Smooth muscle cell (in vitro differentiated cells): ENCODE measurements at regions not wholly inside any gene's neighbourhood (a gene's known extent, or its start where the extent isn't known, plus 50 kb on each side); places are given as distances from the start of the nearest gene placed in this dataset.

ENCODE experiments used
- DNase-seq: peaks from one replicate; lab custom pipeline; 2025; ENCODE audit not compliant: unreplicated experiment; lab: John Stamatoyannopoulos, UW
- H2AFZ ChIP-seq: fragments of 200-600 bp; sonication (generic); 2 replicates; pipeline ENCODE4 v1.6.0; 2016; ENCODE audit warnings: antibody characterized with exemption, low read depth, mild to moderate bottlenecking
- H3F3A ChIP-seq: fragments of 200-600 bp; sonication (generic); 2 replicates; pipeline ENCODE4 v1.6.0; 2017; ENCODE audit warnings: antibody characterized with exemption, low read depth
- H3K27ac ChIP-seq: fragments of 200-600 bp; sonication (generic); 2 replicates; pipeline ENCODE4 v1.5.1; 2016; ENCODE audit warnings: low read depth, mild to moderate bottlenecking
- H3K27me3 ChIP-seq: fragments of 200-600 bp; sonication (generic); 2 replicates; pipeline ENCODE4 v1.6.1; 2016; ENCODE audit warnings: low read depth, mild to moderate bottlenecking
- H3K36me3 ChIP-seq: fragments of 200-600 bp; sonication (generic); 2 replicates; pipeline ENCODE4 v1.5.1; 2016; ENCODE audit warnings: low read depth
- H3K4me1 ChIP-seq: fragments of 200-600 bp; sonication (generic); 2 replicates; pipeline ENCODE4 v1.5.1; 2016; ENCODE audit warnings: low read depth
- H3K4me2 ChIP-seq: fragments of 200-600 bp; sonication (generic); 2 replicates; pipeline ENCODE4 v1.6.0; 2016; ENCODE audit warnings: mild to moderate bottlenecking
- H3K4me3 ChIP-seq: fragments of 200-600 bp; sonication (generic); 2 replicates; pipeline ENCODE4 v1.5.1; 2016; ENCODE audit warnings: mild to moderate bottlenecking
- H3K79me2 ChIP-seq: fragments of 200-600 bp; sonication (generic); 2 replicates; pipeline ENCODE4 v1.6.0; 2016; ENCODE audit warnings: low read depth, mild to moderate bottlenecking
- H3K9ac ChIP-seq: fragments of 200-600 bp; sonication (generic); 2 replicates; pipeline ENCODE4 v1.6.0; 2016; ENCODE audit warnings: low read depth
- H3K9me3 ChIP-seq: fragments of 200-600 bp; sonication (generic); replicated peaks from 2 replicates; pipeline ENCODE4 v1.5.1; 2016; ENCODE audit warnings: low read depth
- H4K20me1 ChIP-seq: fragments of 200-600 bp; sonication (generic); 2 replicates; pipeline ENCODE4 v1.6.0; 2016; ENCODE audit warnings: low read depth
- CTCF ChIP-seq: fragments of 200-600 bp; sonication (generic); IDR thresholded peaks from 2 replicates; pipeline ENCODE4 v1.5.1; 2017; ENCODE audit warnings: borderline replicate concordance, mild to moderate bottlenecking, antibody characterized with exemption; ENCODE audit not compliant: insufficient read depth, poor library complexity, severe bottlenecking
- WGBS: methylation state at CpG from one replicate; pipeline ENCODE4 v1.1.7; 2016; ENCODE audit warnings: low lambda C conversion rate; 5-methylcytosine and 5-hydroxymethylcytosine counted together

- H3K4me3 ChIP-seq = no peak overlapping the region
- no peak for DNase-seq
- H3K4me1 ChIP-seq = no peaks in the 10 kb centered on the region
- H3K9ac ChIP-seq = no peak overlapping the region
- H3F3A ChIP-seq = no peaks in the 10 kb centered on the region
- no peak overlapping the region for H2AFZ ChIP-seq
- H3K9me3 ChIP-seq = no peaks in the 10 kb centered on the region
- no peak overlapping the region for H3K27ac ChIP-seq
- no peaks in the 10 kb centered on the region for H3K36me3 ChIP-seq
- H4K20me1 ChIP-seq = no peaks in the 10 kb centered on the region
- WGBS = 89% methylated on average over 1 of the region's 1 CpG
- no peak for TF ChIP-seq CTCF
- no peak overlapping the region for H3K4me2 ChIP-seq
- H3K79me2 ChIP-seq = no peaks in the 10 kb centered on the region
- no peaks in the 10 kb centered on the region for H3K27me3 ChIP-seq
Measured at GRCh38 chr3:31182661-31183060, 288.2 kb upstream of the GADL1 start.

GRCh38 chr3:31184261-31185061 lies 290.0 kb upstream of the GADL1 start:
- H3K4me2 ChIP-seq = no peak overlapping the region

GRCh38 chr3:31185062-31185357 lies 290.5 kb upstream of the GADL1 start:
- Histone ChIP-seq H3K27ac (no peak overlapping the region), H3K4me1 (no peaks in the 10 kb centered on the region), H3K4me2 (no peak overlapping the region), H3K27me3 (no peaks in the 10 kb centered on the region), H3K4me3 (no peak overlapping the region), H3K79me2 (no peaks in the 10 kb centered on the region), H4K20me1 (no peaks in the 10 kb centered on the region), H3K9ac (no peak overlapping the region), H3K36me3 (no peaks in the 10 kb centered on the region), H2AFZ (no peak overlapping the region), H3K9me3 (no peaks in the 10 kb centered on the region), H3F3A (no peaks in the 10 kb centered on the region)
- no peak for DNase-seq
- WGBS = 85% methylated on average over 2 of the region's 2 CpGs
- no peak for TF ChIP-seq CTCF

More at GRCh38 chr3:31184261-31185061, 290.0 kb upstream of the GADL1 start:
- no peak for DNase-seq
- 61% methylated on average over 3 of the region's 3 CpGs for WGBS
- no peaks in the 10 kb centered on the region for H3K9me3 ChIP-seq
- H4K20me1 ChIP-seq = no peaks in the 10 kb centered on the region
- no peaks in the 10 kb centered on the region for H3K27me3 ChIP-seq
- no peaks in the 10 kb centered on the region for H3K4me1 ChIP-seq
- H3K9ac ChIP-seq = no peak overlapping the region
- H3K4me3 ChIP-seq = no peak overlapping the region
- H3K79me2 ChIP-seq = no peaks in the 10 kb centered on the region
- no peak for TF ChIP-seq CTCF
- no peaks in the 10 kb centered on the region for H3F3A ChIP-seq
- no peak overlapping the region for H3K27ac ChIP-seq
- no peaks in the 10 kb centered on the region for H3K36me3 ChIP-seq
- H2AFZ ChIP-seq = no peak overlapping the region

GRCh38 chr3:31186041-31186440 lies 291.6 kb upstream of the GADL1 start:
- Histone ChIP-seq H3K4me1 (no peaks in the 10 kb centered on the region), H3K27me3 (no peaks in the 10 kb centered on the region), H3K9me3 (no peaks in the 10 kb centered on the region), H3F3A (no peaks in the 10 kb centered on the region), H3K27ac (no peak overlapping the region), H3K4me3 (no peak overlapping the region), H2AFZ (no peak overlapping the region), H3K9ac (no peak overlapping the region), H3K79me2 (no peaks in the 10 kb centered on the region), H4K20me1 (no peaks in the 10 kb centered on the region), H3K36me3 (no peaks in the 10 kb centered on the region), H3K4me2 (no peak overlapping the region)
- 87% methylated on average over 4 of the region's 4 CpGs for WGBS
- DNase-seq = no peak
- no peak for TF ChIP-seq CTCF
